NCI-H345 treated with DMSO at 0.1 percent for 48 hours (cell line): ENCODE measurements at regions not wholly inside any gene's neighbourhood (a gene's known extent, or its start where the extent isn't known, plus 50 kb on each side); places are given as distances from the start of the nearest gene placed in this dataset.

ENCODE experiments used
- DNase-seq: peaks from one replicate; lab custom pipeline; 2025; ENCODE audit not compliant: unreplicated experiment; lab: John Stamatoyannopoulos, UW

DNA sequence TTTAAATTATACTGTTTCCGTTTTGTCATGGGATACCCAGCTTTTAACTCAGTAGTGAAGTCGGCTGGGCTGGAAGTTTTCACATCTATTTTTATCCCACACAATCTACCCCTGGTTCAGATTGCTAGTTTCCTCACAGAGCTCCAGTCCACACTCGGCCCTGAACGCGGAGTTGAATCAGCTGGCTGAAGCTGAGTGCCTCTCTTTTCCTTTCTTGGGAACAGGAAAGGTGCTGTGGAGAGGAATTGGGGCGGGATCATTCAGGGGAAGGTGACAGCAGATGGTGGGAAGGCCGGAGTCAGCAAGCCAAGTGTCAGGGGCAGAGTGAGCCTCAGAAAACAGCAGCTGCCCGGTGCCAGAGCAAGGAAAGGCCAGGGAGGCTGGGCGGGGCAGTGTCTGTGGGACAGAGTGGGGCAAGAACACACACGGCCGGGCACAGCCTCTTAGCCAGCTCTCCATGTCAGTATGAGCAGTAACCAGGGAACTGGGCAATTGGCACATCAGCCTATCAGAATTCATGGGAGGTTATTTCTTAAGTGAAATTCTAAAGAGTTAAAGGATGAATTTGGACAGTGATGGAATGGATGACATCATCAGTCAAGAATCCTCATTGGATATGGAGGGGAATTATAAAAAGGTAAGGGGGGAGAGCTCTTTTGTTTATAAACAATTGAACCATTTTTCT is 135.7 kb upstream of the IL12A start:
- DNase-seq = no peak

GRCh38 chr3:159853506-159853864 is 135.2 kb upstream of the IL12A start:
- no peak for DNase-seq

GRCh38 chr3:159854500-159855124 is 134.0 kb upstream of the IL12A start:
- DNase-seq = no peak

DNA sequence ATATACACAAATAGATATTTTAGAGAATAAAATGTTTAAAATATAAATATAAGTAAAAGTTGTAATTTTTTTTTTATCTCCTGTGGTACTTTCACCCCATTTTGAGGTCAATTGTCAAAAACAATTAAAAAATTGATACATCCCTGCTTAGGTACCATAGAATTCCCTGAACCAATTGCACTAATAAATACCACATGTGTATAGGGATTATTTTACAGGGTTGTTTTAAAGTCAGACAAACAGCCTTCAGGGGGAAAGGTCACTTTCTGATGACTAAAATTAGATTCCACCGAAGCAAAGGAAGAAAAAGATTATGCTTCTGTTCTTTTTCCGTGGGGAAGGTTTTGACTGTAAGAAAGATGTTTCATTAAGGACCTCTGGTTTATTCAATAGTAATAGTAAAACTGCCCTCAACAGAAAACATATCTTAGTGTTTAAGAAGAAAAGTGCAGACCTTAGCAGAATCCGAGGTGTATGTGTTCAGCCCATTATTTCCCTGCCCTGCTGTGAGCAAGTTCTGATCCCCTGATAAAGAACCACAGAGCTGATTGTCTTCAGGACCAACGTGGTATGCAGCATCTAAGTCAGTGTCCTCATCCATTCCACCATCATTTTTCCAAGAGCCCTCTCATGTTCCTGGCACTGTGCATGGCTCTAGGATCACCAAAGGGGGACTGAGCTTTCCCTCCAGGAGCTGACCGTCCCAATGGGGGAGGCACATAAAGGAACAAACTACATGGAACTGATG is 132.9 kb upstream of the IL12A start:
- DNase-seq = no peak

GRCh38 chr3:159856590-159857104 is 132.0 kb upstream of the IL12A start:
- DNase-seq = no peak

- no peak for DNase-seq
Measured at GRCh38 chr3:159857840-159858239, 130.8 kb upstream of the IL12A start.

DNA sequence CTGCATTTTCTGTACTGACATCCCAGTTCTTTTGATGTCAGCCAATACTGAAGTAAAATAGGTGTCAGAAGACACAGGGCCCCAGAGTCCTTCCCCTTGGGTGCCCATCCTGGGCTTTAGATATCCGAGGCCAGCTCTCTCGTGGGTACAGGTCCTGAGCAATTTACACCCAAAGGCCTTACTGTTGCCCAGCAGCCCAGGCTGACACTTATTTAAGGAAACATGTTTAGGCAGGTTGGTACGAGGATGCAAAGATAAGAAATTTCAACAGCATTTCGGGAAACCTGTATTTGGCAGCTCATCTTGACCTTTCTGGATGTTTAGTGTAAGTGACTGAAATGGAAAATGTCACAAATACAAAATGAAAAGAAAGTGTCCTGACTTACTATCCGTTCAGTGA is 130.0 kb upstream of the IL12A start:
- no peak for DNase-seq

- no peak for DNase-seq
Measured at GRCh38 chr3:159859424-159859823, 129.2 kb upstream of the IL12A start.

GRCh38 chr3:159859836-159860235 is 128.8 kb upstream of the IL12A start:
- DNase-seq = no peak

DNA sequence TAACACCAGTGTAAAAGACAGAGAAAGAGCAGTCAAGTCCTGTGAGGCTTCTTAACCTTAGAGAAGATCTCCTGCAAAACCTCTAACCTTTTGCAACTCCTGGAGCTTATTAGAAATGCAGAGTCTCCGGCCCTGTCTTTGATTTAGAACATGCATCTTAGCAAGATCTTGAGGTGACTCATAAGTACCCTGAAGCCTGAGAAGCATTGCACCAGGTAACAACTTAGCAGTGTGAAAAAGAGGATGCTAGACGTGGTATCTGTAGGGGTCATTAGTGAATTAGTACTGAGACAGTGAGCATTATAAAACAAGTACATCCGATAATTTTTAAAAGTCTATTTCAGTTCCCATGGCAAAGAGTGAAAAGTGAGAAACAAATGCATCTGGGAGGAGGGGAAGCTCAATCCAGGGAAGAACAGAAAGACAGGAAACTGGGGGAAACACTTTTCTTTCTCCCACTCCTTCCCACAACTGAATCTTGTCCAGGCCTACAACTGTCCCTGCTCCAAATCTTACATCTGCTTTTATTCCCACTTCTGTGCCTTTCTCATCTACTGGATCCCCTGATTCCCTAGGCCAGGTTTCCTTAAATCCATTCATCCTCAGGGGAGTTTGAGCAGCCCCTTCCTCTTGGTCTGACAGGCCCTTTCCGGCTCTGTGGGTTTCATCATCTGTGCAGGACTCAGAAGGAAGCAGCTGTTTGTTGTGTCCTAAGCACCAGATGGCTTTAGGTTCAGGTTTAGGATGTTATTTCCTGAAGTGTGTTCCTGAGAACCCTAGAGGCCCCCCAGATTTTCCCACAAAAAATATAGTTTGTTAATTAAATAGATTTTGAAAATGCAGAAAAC is 128.1 kb upstream of the IL12A start:
- no peak for DNase-seq

DNA sequence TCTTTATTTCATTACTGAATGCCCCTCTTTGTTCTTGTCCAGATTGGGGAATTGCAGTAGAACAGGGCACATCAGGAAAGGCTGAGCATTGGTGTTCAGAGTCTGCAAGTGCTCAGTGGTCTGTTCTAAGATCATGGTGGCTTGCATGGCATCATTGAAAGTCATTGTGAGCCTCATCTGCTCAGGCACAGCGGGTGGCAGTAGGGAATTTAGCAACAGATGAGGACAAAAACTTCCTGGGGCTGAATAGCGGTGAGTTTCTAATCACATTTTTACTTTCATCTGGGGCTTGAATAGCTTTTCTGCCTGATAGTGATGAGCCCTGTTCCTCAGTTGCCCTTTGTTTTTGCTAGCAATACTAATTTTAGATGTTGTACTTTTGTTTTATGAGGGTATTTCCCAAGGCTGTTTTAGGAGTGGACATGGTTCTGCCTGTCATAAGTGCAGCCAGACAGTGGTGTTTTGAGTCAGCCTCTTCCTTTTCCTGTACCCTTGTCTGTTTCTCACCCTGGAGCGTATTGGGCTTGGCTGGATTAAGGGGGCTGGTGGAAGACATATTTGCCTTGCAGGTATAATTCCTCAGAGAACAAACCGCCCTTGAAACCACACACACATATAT is 127.2 kb upstream of the IL12A start:
- DNase-seq = no peak

GRCh38 chr3:159865041-159865579 is 123.5 kb upstream of the IL12A start:
- DNase-seq = no peak

DNA sequence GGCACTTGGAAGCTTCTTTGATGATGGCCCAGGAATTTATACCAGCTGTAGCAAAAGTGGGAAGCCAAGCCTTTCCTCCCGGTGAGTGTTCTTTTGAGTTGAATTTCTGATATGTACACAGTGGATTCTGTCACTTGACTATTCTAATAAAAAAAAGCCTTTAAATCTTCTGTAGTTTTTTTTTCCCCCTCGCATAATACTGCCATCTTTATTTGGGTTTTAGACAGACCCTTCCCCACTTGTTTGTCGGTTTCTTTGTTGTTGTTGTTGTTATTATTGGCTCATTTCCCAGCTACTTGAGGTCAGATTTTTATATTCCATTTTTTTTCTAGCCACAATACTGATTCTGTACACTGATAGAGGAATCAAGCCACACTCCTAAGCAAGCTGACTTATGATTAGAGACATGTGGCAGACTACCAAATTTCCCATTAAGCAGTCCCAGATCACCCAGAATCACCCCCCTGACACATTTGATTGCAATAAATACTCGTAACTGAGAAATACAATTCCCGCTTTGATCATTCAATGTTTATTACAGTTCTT is 122.4 kb upstream of the IL12A start:
- DNase-seq = no peak

GRCh38 chr3:159867372-159867771 is 121.3 kb upstream of the IL12A start:
- no peak for DNase-seq

DNA sequence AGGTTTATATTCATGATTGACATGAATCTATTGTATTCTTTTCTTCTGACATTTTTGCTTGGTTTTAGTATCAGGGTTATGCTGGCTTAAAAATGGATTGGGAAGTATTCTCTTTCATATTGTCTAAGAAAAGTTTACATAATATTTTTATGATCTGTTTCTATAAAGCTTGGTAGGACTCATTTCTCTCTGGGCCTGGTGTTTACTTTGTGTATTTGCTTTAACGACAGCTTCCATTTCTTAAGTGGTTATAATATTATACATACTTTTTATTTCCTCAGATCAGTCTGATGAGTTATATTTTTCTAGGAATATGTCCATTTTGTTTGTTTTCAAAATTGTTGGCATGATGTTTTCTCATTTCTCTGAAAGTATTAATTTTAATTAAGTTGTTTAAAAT is 117.9 kb upstream of the IL12A start:
- DNase-seq = no peak

DNA sequence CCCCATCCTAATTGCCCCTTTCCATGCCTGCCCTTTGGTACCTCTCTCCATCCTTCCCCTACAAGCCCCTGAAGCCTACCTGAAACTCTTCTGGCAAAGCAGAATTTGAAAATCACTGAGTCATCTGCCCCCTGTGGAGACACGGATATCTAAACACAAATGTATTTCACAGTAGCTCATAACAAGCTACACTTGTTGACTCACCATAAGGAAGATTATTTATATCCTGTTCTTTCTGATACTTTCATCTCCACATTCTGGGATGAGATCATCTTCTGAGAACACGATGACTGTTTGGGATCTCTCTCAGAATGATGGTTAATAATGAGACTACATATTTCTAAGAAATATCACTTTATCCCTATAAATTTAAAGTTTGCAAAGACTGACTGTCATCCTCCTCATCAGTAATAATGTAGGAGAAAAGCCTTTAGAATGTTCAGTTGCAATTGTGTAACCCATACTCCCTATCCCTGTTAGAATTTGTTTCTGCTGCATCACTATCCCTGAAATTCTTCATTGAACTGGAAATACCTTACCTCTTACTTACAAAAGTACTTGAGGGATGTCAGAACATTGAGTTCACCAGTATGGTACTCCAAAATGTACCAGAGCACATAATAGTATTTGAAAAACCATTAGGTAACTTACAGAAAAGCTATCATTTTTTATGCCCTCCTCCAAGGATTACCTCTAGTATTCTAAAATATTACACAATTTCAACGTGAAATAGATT is 116.1 kb upstream of the IL12A start:
- DNase-seq = no peak

DNA sequence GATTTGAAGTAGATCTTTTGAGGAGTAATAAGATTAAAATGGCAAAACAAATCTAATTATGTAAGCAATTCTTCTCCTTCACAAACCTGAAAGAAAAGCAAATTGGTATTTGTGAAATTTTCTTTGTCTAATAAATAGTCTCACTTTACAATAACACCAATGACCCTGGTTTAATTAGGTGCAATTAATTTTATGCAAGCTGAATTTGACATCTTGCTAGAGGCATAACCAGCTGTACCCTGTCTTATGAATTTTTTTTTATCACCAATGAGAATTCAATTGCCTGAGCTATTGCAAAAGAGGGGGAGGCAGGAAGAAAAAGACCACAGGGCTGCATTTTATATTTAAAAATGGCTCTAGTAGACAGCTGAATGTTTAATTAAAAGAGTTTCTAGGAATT is 113.5 kb upstream of the IL12A start:
- no peak for DNase-seq

DNA sequence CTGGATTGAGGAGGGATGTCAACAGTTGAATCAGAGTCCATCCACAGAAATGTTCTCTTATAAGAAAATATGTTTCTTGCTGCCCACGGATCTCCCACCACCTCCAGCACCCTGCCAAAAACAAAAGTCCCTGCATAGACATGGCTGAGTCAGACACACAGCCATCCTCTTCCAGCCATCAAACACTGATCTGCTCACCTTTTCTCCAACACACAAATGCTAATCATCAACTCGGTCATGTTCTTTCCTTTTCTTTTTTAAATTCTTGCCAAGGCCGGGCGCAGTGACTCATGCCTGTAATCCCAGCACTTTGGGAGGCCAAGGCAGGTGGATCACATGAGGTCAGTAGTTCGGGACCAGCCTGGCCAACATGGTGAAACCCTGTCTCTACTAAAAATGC is 110.7 kb upstream of the IL12A start:
- no peak for DNase-seq

DNA sequence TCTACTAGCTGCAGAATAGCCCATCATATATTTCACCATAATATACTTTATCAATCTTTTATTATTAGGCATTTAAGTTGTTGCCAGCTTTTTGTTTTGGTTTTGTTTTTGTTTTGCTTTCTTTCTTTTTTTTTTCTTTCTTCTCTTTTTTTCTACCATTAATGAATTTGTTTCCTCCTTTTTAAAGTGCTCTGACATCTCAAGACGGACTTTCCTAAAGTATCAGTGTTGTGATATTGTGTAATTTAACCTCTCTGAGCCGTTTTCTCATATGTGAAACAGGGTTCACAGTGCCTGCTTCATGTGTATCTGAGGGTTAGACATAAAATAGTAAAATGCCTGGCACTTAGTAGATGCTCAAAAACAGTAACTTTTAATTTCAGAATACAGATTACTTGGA is 109.5 kb upstream of the IL12A start:
- DNase-seq = no peak

DNA sequence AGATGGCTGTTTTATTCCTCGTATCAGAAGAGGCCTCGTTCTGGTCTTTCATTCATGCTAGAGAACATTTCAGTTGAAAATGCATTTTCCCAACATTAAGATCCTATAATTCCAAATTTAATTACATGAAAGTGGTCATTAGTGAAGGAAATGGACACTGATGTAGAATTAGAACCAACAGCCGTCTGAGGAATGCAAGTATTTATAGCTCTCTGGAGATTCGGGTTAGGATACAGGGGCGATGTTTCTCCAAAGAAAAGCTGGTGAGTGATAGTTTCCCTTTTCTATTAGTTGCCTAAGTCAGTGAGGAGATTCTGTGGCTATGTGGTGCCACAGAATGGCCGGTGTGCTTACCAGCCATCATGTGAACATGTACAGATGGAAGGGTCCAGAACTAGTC is 109.0 kb upstream of the IL12A start:
- no peak for DNase-seq
